AG10803 (cell line): ENCODE measurements at regions not wholly inside any gene's neighbourhood (a gene's known extent, or its start where the extent isn't known, plus 50 kb on each side); places are given as distances from the start of the nearest gene placed in this dataset.

Source experiments
- DNase-seq: peaks from one replicate; pipeline ENCODE4 v3.0.0; 2010; ENCODE audit warnings: low read depth
- H3K4me3 ChIP-seq: 2 replicates; pipeline ENCODE4 v1.5.1; 2011; ENCODE audit warnings: mild to moderate bottlenecking, low read length, control low read depth
- TF ChIP-seq, protein P1 (sequence below): conservative IDR thresholded peaks from 2 replicates; pipeline ENCODE4 v1.5.1; 2011; ENCODE audit warnings: mild to moderate bottlenecking, low read length, control low read depth, inconsistent platforms

DNA sequence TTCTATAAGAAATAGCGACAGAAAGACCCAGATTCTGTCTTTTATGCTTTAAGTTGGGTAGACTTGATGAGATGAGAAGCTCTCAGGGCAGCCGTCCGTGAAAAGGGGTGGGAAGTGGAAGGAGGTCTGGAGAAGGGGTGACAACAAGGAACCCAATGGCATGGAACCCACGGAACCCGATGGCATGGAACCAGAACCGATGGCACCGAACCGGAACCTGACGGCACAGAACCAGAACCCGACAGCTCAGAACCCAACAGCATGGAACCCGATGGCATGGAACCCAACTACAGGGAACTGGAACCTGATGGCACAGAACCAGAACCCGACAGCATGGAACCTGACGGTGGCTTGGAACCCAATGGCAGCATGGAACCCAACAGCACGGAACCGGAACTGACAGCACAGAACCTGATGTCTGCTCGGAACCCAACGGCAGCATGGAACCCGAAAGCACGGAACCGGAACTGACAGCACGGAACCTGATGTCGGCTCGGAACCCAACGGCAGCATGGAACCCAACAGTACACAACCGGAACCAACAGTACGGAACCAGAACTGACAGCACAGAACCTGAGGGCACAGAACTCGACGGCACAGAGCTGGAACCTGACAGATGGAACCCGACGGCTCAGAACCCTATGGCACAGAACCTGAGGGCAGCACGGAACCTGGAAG, 155.2 kb downstream of the TMEM18 start:
- TF ChIP-seq, protein P1, sequence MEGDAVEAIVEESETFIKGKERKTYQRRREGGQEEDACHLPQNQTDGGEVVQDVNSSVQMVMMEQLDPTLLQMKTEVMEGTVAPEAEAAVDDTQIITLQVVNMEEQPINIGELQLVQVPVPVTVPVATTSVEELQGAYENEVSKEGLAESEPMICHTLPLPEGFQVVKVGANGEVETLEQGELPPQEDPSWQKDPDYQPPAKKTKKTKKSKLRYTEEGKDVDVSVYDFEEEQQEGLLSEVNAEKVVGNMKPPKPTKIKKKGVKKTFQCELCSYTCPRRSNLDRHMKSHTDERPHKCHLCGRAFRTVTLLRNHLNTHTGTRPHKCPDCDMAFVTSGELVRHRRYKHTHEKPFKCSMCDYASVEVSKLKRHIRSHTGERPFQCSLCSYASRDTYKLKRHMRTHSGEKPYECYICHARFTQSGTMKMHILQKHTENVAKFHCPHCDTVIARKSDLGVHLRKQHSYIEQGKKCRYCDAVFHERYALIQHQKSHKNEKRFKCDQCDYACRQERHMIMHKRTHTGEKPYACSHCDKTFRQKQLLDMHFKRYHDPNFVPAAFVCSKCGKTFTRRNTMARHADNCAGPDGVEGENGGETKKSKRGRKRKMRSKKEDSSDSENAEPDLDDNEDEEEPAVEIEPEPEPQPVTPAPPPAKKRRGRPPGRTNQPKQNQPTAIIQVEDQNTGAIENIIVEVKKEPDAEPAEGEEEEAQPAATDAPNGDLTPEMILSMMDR, result no peak
- no peak for DNase-seq
- no peak overlapping the region for H3K4me3 ChIP-seq

DNA sequence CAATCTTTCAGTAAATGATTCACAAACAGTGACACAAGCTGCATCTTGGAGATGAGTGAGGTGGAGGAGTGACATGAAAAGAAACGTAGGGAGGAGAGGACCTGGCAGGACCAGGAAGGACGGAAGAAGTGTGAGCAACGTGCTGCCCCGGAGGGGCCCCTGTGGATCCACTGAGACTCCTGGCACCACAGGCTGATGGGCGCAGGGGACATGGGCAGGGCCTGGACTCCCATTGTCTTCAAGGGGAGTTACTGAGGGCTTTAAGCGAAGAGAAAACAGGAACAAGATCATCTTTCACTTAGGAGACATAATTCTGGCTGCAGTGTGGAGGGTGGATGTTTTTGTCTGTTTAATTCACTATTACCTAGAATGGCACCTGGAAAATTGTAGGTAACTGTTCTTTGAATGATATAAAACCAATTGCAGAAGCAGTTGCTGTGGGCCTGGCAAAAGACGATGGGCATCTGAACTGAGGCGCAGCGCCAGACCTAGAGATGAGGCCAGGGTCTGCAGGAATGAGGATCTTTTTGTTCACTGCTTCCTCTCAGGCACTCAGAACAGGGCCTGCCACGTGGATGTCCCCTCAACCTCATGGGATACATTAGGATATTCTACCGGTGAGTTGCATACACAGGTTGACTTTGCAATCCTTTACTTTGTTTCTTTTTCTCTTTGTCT, 156.4 kb downstream of the TMEM18 start:
- TF ChIP-seq, protein P1, result no peak
- no peak overlapping the region for H3K4me3 ChIP-seq
- no peak for DNase-seq

DNA sequence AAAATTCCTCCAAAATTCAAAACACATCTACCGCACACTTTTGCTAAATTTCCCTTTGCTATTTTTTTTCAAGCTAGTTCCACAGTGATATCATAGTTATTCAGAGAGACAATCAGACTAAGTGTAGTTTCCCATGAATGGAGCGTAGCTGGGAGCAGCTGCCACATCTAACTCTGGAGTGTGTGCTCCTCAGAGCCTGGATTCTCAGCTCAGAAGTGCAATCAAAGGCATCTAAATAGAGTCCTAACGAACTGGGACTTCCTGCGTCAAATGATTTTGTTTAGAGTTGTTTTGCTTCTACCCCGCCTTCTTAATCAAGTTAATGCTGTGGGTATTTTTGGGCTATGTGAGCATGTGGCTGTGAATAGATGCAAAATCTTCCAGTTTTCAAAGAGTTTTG, 160.3 kb downstream of the TMEM18 start:
- H3K4me3 ChIP-seq, result no peak overlapping the region
- DNase-seq, result no peak
- TF ChIP-seq, protein P1, result no peak

DNA sequence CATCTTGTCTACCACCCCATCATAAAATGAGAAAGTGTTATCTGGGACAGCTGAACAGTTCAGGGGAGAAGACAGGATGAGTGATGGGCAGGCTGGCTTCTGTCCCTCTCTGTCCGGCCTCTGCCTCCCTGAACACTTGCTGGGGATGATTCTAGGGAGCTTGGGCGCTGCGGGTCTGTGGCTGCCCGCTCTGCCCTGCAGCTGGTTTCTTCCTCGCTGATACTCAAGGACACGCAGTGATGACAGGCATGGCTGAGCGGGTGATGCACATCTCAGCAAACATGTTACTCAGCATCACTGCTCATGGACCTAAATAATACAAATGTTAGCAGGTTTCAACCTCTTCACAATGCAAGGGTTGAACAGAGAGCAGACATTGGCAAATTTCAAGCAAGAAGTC, 161.1 kb downstream of the TMEM18 start:
- DNase-seq, result no peak
- TF ChIP-seq, protein P1, result no peak
- no peak overlapping the region for H3K4me3 ChIP-seq

DNA sequence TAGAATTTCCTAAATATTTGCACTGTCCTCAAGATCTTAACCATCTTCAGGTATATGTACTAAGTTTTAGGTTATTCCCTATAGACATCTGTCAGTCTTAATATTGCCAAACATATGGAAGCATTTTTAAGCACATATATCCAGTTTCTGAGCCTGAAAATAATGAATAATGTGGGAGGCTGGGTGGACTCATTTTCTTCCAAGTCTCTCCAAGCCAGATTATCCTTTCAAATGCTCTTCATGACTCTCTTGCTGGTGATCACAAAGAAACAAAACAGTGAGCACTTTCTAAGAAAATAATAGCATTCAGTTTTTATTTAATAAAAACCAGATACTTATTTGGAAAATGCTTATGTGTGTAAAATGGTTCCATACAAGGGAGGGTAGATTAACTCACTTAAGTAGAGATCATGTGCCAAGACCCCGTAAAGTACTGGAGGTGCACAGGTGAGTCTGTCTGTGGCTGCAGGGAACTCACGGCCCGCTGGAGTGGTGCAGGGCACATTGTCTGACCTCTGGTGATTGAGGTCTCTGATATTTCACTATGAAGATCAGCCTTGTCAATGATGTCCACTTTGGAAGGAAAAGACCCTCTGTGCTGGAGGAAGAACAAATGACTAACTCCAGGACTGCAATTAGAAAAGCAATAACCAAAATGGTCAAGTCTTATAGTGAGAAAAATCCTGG, 161.6 kb downstream of the TMEM18 start:
- DNase-seq, result no peak
- TF ChIP-seq, protein P1, result no peak
- H3K4me3 ChIP-seq, result no peak overlapping the region

DNA sequence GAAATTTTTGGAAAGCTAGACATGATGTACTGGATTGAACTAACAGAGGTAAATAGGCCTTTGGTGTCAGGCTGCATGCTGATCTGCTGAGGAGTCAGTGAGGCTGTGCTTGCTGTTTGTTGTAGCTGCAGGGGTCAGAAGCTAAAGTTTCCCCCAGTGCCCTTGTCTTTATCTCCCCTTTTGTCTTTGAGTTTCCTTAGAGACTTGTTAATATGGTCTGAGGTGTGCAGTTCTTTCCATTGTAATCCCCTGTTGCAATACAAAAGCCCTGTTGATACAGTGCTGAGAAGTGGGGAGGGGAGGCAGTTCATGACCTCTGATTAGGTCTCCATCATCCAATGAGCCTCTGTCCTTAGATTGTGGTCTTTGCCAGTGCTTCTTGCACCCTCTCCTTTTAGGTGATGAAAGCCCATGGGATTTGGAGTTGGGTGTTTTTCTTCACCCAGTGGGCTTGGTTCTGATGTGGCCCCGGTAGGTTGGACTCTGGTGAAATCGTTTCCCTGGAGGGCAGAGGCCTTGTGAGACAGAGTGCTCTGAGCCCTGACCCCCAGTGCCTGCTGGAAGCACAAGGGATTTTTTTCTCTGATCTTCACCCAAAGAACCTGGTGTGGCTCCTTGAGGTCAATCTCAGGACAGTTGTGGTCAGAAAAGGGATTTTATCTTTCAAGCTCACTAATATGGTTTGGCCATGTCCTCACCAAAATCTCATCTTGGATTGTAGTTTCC, 163.1 kb downstream of the TMEM18 start:
- DNase-seq, result no peak
- no peak overlapping the region for H3K4me3 ChIP-seq
- TF ChIP-seq, protein P1, result no peak
